ENCODE measurements at regions not wholly inside any gene's neighbourhood (a gene's known extent, or its start where the extent isn't known, plus 50 kb on each side); places are given as distances from the start of the nearest gene placed in this dataset.

DNA sequence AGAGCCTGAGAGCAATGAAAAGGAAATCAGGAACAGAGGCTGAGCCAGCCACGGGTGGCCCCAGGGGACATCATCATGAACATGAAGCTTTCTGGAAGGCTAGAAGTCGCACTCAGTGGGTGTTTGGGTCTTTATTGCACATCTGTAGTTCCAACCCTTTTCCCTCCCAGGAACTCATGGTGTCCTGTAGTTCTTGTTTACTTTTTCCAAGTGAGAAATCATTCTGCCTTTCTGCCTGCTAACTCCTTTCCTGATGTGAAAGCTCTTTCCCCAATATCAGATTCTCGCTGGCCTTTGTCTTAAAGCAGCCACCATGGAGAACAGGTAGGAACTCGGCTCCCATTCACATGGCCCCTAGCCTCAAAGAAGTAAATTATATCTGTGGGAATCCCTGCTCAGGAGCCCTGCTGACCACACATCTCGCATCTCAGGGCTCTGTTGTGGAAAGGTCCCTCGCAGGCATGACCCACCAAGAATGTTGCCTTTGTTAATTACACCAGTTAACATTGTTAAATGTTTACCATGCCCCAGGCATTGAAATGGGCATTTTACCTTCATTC lies 542.7 kb downstream of the TNS3 start:
- DNase-seq, result no peak

GRCh38 chr7:47038621-47039020 lies 543.3 kb downstream of the TNS3 start:
- no peak for DNase-seq

- DNase-seq, result no peak
Observed at GRCh38 chr7:47037607-47038006, 544.3 kb downstream of the TNS3 start.

DNA sequence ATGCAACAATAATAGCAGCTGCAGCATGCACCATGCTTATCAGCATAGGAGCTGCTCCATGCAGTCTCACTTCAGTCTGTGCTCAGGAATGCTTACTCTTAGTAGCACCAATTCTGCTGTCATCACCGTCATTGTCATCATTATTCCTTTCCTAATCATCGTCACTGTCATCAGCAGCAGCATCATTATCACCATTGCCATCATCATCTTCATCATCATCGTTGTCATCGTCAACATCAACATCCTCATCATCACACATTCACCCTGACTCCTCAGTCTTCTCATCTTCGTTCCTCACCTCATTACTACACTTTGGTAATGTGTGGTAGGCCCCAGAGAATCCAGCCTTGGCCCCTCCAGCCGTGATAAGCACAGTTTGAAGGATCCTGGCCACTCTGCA lies 545.0 kb downstream of the TNS3 start:
- DNase-seq, result no peak

DNA sequence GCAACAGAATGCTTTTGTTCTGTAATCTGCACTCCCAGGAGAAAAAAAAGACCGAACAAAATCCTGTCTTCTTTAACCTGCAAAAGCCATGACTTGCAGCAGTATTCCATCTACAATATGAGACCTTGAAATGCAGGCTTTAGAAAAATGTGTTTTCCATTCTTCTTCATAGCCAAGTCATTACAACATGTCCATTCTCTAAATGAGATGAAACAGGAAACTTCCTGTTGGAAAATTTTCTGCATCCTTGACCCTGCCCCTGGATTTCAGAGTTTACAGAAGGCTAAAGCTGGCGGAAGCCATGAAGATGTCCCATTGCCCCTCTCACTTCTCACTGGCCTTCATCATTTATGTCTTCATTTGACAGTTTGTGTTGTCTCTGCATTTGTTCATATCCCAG lies 546.4 kb downstream of the TNS3 start:
- DNase-seq, result no peak

DNA sequence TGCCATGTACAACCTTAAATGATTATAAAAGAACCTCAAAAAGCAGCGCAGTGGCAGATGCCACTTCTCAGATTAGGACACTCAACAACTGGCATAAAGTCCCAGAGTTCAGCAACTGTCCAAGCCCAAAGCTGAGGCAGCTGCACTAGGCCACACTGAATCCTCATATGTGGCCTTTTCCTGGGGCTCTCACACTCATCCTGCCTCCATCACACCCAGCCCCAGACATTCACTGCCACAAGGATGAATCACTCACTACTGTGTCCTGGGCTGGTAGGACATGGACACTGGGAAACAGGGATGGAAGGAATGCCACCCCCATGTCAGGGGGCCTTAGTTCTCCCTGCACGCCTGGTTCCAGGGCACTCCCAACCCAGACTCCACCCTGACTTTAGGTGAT lies 547.7 kb downstream of the TNS3 start:
- no peak for DNase-seq

- no peak for DNase-seq
Observed at GRCh38 chr7:47032536-47032908, 549.4 kb downstream of the TNS3 start.

DNA sequence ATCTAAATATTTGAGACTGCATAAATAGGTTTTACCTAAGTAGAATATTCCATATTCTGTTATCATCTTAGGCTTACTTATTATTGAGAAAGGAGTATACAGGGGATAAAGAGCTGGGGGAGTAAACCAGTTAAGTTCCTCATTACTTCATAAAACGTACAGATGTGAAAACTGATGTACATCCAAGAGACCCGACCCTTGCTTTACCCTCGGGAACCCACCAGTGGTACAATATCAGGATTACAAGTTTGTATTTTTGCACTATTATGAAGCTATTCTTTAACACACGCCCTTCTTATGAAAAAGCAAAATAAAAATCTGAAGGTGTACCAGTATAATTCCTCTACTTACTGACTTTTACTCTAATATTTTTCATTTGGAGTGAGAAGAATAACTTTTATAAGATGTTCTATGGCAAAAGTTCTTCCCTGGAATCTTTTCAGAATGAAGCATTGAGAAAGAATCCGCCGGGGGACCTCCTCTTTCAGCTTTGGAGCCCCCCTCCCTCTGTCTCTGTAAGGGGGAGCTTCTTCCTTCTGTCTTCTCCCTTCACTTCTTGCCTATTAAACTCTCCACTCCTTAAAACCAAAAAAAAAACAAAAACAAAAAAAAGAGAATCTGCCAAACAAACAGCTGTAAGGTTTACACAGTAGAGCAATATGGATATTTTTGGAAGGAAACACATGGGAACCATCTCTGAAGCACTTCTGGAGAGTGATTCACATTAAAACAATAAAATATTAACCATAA lies 550.0 kb downstream of the TNS3 start:
- no peak for DNase-seq

DNA sequence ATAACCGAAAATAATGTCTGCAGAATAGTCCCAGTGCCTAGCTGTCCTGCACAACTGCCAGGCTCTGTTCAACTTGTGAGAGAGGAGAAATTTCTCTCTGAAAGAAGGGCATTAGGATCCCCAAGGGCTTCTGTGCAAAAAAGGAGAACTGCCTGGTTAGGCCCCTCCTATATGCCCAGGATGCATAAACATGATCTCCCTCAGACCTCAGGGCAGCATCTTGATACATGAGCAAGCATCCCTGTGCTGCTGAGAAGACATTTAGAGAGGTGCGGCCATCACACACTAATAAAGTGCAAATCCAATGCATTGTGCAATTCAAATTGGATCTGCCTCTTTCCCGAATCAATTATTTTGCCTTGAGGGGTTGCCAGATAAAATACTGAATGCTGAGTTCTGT lies 553.6 kb downstream of the TNS3 start:
- DNase-seq, result no peak

DNA sequence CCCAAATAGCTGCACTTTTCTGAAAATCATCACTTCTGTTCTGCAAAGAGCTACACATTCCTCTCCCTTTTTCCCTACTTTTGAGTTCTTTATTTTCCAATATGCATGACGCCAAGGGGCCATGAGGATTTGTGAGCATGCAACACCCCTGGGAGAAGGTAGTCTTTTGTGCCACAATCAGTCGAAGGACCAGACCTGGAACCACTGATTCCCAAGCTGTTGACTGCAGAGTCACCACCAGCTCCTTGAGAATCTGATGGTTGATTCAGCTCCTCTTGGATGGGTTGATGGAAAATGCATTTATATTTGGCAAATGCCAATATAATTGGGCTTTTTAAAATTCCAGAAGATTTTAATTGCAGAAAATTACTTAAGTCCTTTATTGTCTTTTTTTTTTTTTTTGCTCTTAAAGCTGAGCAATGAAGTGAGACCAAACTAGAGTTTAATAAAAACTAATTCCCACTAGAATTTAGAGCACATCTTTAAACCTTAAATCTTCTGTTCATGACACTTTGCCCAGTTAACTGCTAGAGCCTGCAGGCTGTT lies 554.1 kb downstream of the TNS3 start:
- no peak for DNase-seq

DNA sequence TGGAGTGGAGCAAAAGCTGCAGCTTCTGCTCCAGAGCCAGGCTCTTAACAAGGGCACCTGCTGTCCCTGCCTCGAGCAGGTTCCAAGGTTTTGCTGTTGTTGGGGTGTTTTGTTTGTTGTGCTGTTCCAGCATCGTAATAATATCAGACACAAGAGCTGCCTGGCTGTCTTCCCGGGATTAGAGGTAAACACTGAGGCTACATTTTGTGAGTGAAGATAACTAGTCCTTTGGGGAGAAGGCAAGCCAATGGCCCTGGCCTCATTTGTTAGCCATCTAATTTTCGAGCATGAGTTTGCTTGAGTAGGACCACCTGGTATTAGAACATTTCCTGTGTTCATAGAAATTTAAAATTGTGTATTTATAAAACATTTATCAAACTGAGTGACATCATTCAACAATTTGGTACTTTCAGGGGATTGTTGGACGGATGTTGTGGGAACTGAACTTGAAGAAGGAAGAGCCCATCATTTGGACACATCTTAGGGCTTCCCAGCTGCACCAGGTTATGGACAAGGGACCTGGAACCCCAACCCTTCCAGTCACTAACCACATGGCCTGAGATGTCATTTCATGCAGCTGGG lies 555.0 kb downstream of the TNS3 start:
- no peak for DNase-seq

DNA sequence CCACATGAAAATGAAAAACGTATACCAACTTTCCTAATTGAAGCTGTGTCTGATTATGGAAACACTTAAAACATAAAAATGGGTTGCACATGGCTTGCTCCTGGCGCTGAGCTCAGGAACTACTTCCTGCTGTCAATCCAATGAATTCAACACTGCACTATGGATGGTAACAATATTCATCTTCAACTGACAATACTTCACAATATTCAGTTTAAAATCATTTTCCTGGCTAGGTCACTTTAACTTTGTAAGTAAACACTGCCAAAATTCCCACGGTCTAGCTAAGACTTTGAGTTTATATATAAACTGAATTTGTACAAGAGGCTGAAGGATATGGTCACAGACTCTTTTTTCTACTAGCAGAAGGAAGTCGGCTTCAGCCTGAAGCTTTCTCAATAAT lies 556.9 kb downstream of the TNS3 start:
- DNase-seq, result no peak

- DNase-seq, result no peak
Observed at GRCh38 chr7:47008461-47008860, 573.5 kb downstream of the TNS3 start.

- DNase-seq, result no peak
Observed at GRCh38 chr7:47007471-47007870, 574.4 kb downstream of the TNS3 start.

DNA sequence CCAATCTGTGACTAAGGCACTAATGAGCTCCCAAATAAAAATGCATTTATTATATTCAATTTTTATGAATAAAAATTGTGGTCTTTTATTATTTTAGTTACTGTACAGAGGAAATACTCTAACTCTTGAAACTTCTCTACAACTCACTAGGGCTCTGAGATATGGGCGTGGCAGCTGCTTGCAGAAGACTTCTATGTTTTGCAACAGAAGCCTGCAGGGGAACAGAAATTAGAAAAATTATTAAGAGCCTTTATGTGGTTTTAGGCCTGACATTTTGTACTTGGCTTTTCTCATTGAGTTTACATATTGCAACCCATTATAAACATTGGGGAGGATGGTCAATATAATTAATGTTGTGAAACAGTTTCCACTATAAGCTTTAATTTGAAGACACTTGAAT lies 581.4 kb downstream of the TNS3 start:
- DNase-seq, result no peak

- DNase-seq, result no peak
Observed at GRCh38 chr7:46999866-47000265, 582.0 kb downstream of the TNS3 start.

DNA sequence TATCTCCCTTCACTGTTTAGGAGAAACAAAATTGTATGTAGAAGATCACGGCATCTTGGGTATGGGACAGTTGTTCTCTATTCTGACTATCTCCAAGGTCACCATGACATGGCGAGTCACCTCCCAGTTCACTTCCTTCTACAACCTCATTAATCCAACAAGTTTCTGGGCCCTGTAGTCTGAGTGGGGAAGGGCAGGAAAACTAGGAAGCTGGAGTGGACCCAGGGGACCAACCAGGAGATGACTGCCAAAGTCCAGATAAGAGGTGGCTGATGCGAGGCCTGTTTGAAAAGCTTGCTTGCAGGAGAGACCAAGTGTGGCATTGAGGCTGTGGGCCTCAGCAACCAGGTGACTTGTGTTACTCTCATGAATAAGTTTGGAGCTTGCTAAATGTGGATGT lies 584.9 kb downstream of the TNS3 start:
- DNase-seq, result no peak

DNA sequence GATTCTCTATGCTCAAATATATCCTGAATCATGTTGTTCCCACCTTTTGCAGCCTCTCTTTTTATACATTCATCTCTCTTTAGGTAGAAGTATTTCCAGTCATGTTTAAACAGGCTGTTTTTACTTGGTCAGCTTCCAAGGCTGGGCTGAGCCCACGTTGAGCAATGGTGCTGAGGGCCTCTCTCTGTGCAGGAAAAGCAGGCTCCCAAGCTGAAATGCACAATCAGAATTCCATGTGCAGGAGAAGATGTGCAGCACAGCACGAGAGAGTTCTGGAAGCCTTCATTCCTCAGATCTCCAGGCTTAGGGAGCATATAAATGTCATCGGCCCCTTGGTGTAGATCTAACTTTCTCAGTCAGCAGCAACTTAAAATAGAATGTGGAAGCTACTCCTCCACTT lies 588.5 kb downstream of the TNS3 start:
- no peak for DNase-seq

- no peak for DNase-seq
Observed at GRCh38 chr7:46990761-46991160, 591.1 kb downstream of the TNS3 start.

- no peak for DNase-seq
Observed at GRCh38 chr7:46989247-46989646, 592.7 kb downstream of the TNS3 start.

DNA sequence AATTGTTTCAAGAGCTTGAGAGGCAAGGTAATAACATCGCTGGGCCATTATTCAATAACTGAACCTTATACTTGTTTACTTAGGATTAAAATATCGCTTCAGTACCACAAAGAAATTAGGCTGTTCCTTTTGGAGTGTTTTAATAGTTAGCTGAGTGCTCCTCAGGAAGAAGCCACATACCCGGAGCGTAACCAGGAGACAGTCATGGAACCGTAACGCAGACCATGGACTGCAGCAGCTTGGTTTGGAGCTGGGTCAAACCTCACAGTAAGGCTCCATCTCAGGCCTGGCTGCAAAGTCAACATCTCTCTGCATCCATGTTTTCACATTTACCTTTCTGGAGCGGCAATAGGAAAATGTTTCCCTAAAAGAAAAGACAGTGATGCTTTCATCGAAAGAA lies 599.0 kb downstream of the TNS3 start:
- no peak for DNase-seq

GRCh38 chr7:46979439-46979838 lies 602.5 kb downstream of the TNS3 start:
- DNase-seq, result no peak

DNA sequence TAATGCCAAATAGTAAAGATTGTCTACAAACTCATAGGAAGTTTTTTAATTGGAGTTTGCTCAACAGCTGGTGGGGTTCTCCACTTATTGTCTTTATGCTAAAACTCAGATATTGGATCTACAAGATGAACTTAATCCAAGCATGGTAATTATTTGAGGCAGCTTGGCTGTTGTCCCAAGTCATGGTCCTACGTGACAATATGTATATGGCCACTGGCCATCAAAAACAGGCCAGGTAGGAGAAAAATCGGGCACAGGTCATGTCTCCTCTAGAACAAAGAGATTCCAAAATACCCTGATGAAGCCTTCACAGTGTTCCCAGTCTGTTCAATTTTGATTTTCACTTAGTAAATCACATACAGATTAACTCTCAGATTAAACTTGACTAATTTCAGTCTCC lies 606.4 kb downstream of the TNS3 start:
- no peak for DNase-seq

GRCh38 chr7:46972205-46972604 lies 609.7 kb downstream of the TNS3 start:
- no peak for DNase-seq

DNA sequence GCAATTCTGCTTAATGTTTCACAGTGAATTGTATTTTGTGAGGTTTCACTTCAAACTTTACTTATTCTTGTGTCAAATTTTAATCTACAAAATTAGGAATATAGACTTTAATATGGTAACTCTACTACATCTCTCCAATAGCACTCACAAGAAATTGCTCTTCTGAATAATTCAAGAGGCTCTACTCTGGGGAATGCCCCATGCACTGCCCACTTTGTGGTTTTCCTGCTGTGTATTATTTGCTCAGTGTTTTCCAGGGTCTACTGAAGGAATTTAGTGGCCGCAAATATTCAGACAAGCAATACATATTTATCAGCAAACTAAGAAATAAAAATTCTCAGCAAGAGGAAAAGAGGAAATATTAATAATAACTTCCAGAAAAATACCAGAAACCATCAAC lies 611.4 kb downstream of the TNS3 start:
- no peak for DNase-seq

All from CD4-positive, alpha-beta T cell treated with Interleukin-15 for 1 hour (primary cell).